HEK293 (cell line): ENCODE measurements at regions not wholly inside any gene's neighbourhood (a gene's known extent, or its start where the extent isn't known, plus 50 kb on each side); places are given as distances from the start of the nearest gene placed in this dataset.

ENCODE experiments used
- CTCF ChIA-PET: fragments of 350-600 bp; formaldehyde crosslinking; extraction: SDS; loops from one replicate; lab custom pipeline; 2021; ENCODE audit warnings: antibody characterized with exemption; lab: Yijun Ruan, JAX
- POLR2A ChIA-PET: fragments of 300-600 bp; formaldehyde crosslinking; extraction: SDS; loops from one replicate; lab custom pipeline; 2020; ENCODE audit warnings: antibody characterized with exemption, inconsistent platforms; lab: Yijun Ruan, JAX
- H3K27ac ChIP-seq: fragments of 200-500 bp; sonication (Bioruptor generic); 2 replicates; pipeline ENCODE4 v1.5.1; 2014; ENCODE audit warnings: low read depth, low read length, control low read depth, inconsistent platforms; ENCODE audit errors: extremely low read depth
- H3K36me3 ChIP-seq, 2 experiments: fragments of 200-500 bp in 1 of 2; sonication (Bioruptor generic) in 1 of 2; 1 replicate in 1 of 2; 2 replicates in 1 of 2; pipeline ENCODE4 v1.5.1; 2014 to 2017; ENCODE audit warnings: inconsistent platforms in 2 of 2, low read length in 2 of 2; ENCODE audit not compliant: control insufficient read depth in 2 of 2, insufficient read depth in 1 of 2
- H3K4me1 ChIP-seq: fragments of 200-500 bp; sonication (Bioruptor generic); 2 replicates; pipeline ENCODE4 v1.5.1; 2014; ENCODE audit warnings: mild to moderate bottlenecking, low read length, inconsistent platforms; ENCODE audit not compliant: control insufficient read depth, insufficient read depth
- H3K4me3 ChIP-seq: 2 replicates; pipeline ENCODE4 v1.5.1; 2011; ENCODE audit warnings: low read depth, mild to moderate bottlenecking, control low read depth, low read length, moderate library complexity
- H3K9me3 ChIP-seq: fragments of 200-500 bp; sonication (Bioruptor generic); 2 replicates; pipeline ENCODE4 v1.5.1; 2014; ENCODE audit warnings: low read depth, low read length, inconsistent platforms; ENCODE audit not compliant: control insufficient read depth, insufficient read depth
- GLI2 ChIP-seq: fragments of 450-650 bp; formaldehyde crosslinking; IDR thresholded peaks from 2 replicates; pipeline ENCODE4; 2017; ENCODE audit warnings: missing biosample characterization, missing genetic modification characterization, low read depth, borderline replicate concordance
- SP7 ChIP-seq: fragments of 450-650 bp; formaldehyde crosslinking; IDR thresholded peaks from 2 replicates; pipeline ENCODE4 v1.5.1; 2016; ENCODE audit warnings: missing biosample characterization, missing genetic modification characterization
- ZBTB1 ChIP-seq: fragments of 450-650 bp; formaldehyde crosslinking; IDR thresholded peaks from 2 replicates; pipeline ENCODE4 v1.5.1; 2016; ENCODE audit warnings: missing biosample characterization, missing genetic modification characterization
- ZNF202 ChIP-seq: fragments of 450-650 bp; formaldehyde crosslinking; IDR thresholded peaks from 2 replicates; pipeline ENCODE4 v1.5.1; 2016; ENCODE audit warnings: missing biosample characterization, missing genetic modification characterization, borderline replicate concordance
- ZNF223 ChIP-seq: fragments of 450-650 bp; formaldehyde crosslinking; IDR thresholded peaks from 2 replicates; pipeline ENCODE4 v1.5.1; 2016; ENCODE audit warnings: missing biosample characterization, missing genetic modification characterization
- ZNF302 ChIP-seq: fragments of 450-650 bp; formaldehyde crosslinking; IDR thresholded peaks from 2 replicates; pipeline ENCODE4 v1.5.1; 2016; ENCODE audit warnings: missing biosample characterization, missing genetic modification characterization, low read depth
- ZNF585B ChIP-seq: fragments of 450-650 bp; formaldehyde crosslinking; IDR thresholded peaks from 2 replicates; pipeline ENCODE4 v1.5.1; 2016; ENCODE audit warnings: missing biosample characterization, missing genetic modification characterization
- ZNF707 ChIP-seq: fragments of 450-650 bp; formaldehyde crosslinking; IDR thresholded peaks from 2 replicates; pipeline ENCODE4 v1.5.1; 2016; ENCODE audit warnings: missing biosample characterization, missing genetic modification characterization
- ZNF785 ChIP-seq: fragments of 450-650 bp; formaldehyde crosslinking; IDR thresholded peaks from 2 replicates; pipeline ENCODE4 v1.5.1; 2016; ENCODE audit warnings: missing biosample characterization, missing genetic modification characterization
- TF ChIP-seq, protein P1 (sequence below): fragments of 450-650 bp; formaldehyde crosslinking; IDR thresholded peaks from 2 replicates; pipeline ENCODE4 v1.5.1; 2016; ENCODE audit warnings: missing biosample characterization, missing genetic modification characterization, borderline replicate concordance

DNA sequence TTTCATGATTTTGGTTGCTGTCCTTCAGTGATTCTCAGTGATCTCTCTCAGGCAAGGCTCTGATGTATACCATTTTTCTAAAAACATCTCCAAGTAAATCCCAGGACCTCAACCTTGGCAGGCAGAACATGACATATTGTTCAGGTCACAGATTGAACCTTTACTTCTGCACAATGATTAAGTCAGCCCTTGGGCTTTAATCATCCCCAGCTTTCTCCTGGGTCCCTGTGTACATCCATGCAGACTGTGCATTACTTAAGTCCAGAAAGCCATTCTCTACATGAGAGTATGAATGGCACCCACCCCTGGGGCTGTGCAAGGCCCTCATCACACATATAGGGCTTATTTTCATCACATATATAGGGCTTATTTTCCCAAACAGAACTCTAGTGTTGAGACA, 58.7 kb upstream of the ADAMTS3 start:
- Histone ChIP-seq H3K36me3 (no peaks in the 10 kb centered on the region), H3K4me3 (no peak overlapping the region), H3K4me1 (no peaks in the 10 kb centered on the region), H3K27ac (no peak overlapping the region), H3K9me3 (no peaks in the 10 kb centered on the region)
- CTCF ChIA-PET: no interaction called here
- TF ChIP-seq ZBTB1 (tag by site-specific recombination) (no peak), ZNF585B (tag by site-specific recombination) (no peak), SP7 (no peak), ZNF707 (no peak), ZNF302 (tag by site-specific recombination) (no peak), GLI2 (tag by site-specific recombination) (no peak), ZNF223 (tag by site-specific recombination) (no peak), ZNF202 (no peak), ZNF785 (tag by site-specific recombination) (no peak)
- TF ChIP-seq, protein P1, sequence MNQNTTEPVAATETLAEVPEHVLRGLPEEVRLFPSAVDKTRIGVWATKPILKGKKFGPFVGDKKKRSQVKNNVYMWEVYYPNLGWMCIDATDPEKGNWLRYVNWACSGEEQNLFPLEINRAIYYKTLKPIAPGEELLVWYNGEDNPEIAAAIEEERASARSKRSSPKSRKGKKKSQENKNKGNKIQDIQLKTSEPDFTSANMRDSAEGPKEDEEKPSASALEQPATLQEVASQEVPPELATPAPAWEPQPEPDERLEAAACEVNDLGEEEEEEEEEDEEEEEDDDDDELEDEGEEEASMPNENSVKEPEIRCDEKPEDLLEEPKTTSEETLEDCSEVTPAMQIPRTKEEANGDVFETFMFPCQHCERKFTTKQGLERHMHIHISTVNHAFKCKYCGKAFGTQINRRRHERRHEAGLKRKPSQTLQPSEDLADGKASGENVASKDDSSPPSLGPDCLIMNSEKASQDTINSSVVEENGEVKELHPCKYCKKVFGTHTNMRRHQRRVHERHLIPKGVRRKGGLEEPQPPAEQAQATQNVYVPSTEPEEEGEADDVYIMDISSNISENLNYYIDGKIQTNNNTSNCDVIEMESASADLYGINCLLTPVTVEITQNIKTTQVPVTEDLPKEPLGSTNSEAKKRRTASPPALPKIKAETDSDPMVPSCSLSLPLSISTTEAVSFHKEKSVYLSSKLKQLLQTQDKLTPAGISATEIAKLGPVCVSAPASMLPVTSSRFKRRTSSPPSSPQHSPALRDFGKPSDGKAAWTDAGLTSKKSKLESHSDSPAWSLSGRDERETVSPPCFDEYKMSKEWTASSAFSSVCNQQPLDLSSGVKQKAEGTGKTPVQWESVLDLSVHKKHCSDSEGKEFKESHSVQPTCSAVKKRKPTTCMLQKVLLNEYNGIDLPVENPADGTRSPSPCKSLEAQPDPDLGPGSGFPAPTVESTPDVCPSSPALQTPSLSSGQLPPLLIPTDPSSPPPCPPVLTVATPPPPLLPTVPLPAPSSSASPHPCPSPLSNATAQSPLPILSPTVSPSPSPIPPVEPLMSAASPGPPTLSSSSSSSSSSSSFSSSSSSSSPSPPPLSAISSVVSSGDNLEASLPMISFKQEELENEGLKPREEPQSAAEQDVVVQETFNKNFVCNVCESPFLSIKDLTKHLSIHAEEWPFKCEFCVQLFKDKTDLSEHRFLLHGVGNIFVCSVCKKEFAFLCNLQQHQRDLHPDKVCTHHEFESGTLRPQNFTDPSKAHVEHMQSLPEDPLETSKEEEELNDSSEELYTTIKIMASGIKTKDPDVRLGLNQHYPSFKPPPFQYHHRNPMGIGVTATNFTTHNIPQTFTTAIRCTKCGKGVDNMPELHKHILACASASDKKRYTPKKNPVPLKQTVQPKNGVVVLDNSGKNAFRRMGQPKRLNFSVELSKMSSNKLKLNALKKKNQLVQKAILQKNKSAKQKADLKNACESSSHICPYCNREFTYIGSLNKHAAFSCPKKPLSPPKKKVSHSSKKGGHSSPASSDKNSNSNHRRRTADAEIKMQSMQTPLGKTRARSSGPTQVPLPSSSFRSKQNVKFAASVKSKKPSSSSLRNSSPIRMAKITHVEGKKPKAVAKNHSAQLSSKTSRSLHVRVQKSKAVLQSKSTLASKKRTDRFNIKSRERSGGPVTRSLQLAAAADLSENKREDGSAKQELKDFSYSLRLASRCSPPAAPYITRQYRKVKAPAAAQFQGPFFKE (tag by site-specific recombination): no peak
- POLR2A ChIA-PET: no interaction called here
